GM21381 (cell line): ENCODE measurements at regions not wholly inside any gene's neighbourhood (a gene's known extent, or its start where the extent isn't known, plus 50 kb on each side); places are given as distances from the start of the nearest gene placed in this dataset.
A peak's percentile ranks its signal among the peaks of the same experiment; 100 is the strongest.

Source experiments
- ATAC-seq: cut with Tn5 transposase; IDR thresholded peaks from one replicate; pipeline ENCODE4 v1.9.1; 2021; ENCODE audit warnings: mild to moderate bottlenecking, moderate library complexity; ENCODE audit not compliant: unreplicated experiment

GRCh38 chr4:104766676-104767075 is 272.0 kb upstream of the CXXC4 start:
- no peak for ATAC-seq

GRCh38 chr4:104772849-104773248 is 278.2 kb upstream of the CXXC4 start:
- ATAC-seq: peak; percentile 69

GRCh38 chr4:104795264-104795939 is 300.7 kb upstream of the CXXC4 start:
- ATAC-seq: no peak

- no peak for ATAC-seq
Measured at GRCh38 chr4:104811727-104812126, 317.0 kb upstream of the CXXC4 start.

GRCh38 chr4:104815665-104816064 is 321.0 kb upstream of the CXXC4 start:
- ATAC-seq: no peak

- peak; percentile 61 for ATAC-seq
Measured at GRCh38 chr4:104818579-104818978, 323.9 kb upstream of the CXXC4 start.

- no peak for ATAC-seq
Measured at GRCh38 chr4:104826171-104826570, 320.5 kb upstream of the TET2 start.

GRCh38 chr4:104829761-104830160 is 316.9 kb upstream of the TET2 start:
- no peak for ATAC-seq

- ATAC-seq: peak; percentile 49
Measured at GRCh38 chr4:104848597-104849225, 298.0 kb upstream of the TET2 start.

GRCh38 chr4:104859601-104860237 is 287.0 kb upstream of the TET2 start:
- ATAC-seq: no peak

GRCh38 chr4:104860238-104861123 is 286.2 kb upstream of the TET2 start:
- peak; percentile 87 for ATAC-seq

GRCh38 chr4:104866809-104867208 is 279.9 kb upstream of the TET2 start:
- peak; percentile 22 for ATAC-seq

- ATAC-seq: peak; percentile 29
Measured at GRCh38 chr4:104868533-104868932, 278.1 kb upstream of the TET2 start.

- ATAC-seq: peak; percentile 91
Measured at GRCh38 chr4:104868958-104869357, 277.7 kb upstream of the TET2 start.

- ATAC-seq: no peak
Measured at GRCh38 chr4:104869831-104870230, 276.8 kb upstream of the TET2 start.

- ATAC-seq: no peak
Measured at GRCh38 chr4:104870495-104871233, 276.0 kb upstream of the TET2 start.

GRCh38 chr4:104878936-104879335 is 267.7 kb upstream of the TET2 start:
- no peak for ATAC-seq

GRCh38 chr4:104879367-104879766 is 267.3 kb upstream of the TET2 start:
- ATAC-seq: peak; percentile 56

- no peak for ATAC-seq
Measured at GRCh38 chr4:104879854-104880253, 266.8 kb upstream of the TET2 start.

GRCh38 chr4:104881136-104881886 is 265.4 kb upstream of the TET2 start:
- ATAC-seq: no peak
